ENCODE measurements at regions not wholly inside any gene's neighbourhood (a gene's known extent, or its start where the extent isn't known, plus 50 kb on each side); places are given as distances from the start of the nearest gene placed in this dataset.

GRCh38 chr4:127545271-127545670 is 87.5 kb upstream of the INTU start:
- Histone ChIP-seq H3K4me1 (ENCODE audit: control insufficient read depth in 4 of 4, insufficient read depth in 4 of 4, low read length in 3 of 4) (no peaks in the 10 kb centered on the region), H3K36me3 (ENCODE audit: control insufficient read depth in 4 of 4, insufficient read depth in 3 of 4, low read depth in 1 of 4, low read length in 3 of 4) (no peaks in the 10 kb centered on the region), H3K9me3 (ENCODE audit: control insufficient read depth in 4 of 4, low read length in 3 of 4) (no peaks in the 10 kb centered on the region), H3K9ac (ENCODE audit: low read depth in 1 of 2, low read length in 2 of 2) (no peak overlapping the region), H3K27me3 (ENCODE audit: control insufficient read depth in 4 of 4, insufficient read depth in 4 of 4, low read length in 3 of 4) (peaks cover 0 to 4% (median 0%) of the 10 kb centered on the region in 4 donors), H3K4me3 (ENCODE audit: low read depth in 1 of 3, low read length in 3 of 3) (no peak overlapping the region), H3K27ac (ENCODE audit: low read depth in 1 of 2, low read length in 2 of 2) (no peak overlapping the region)
- no peak for TF ChIP-seq RAD21 (IDR thresholded peaks at IDR 0.05)
- TF ChIP-seq JUND (IDR thresholded peaks at IDR 0.05), result no peak
- TF ChIP-seq, protein P1, sequence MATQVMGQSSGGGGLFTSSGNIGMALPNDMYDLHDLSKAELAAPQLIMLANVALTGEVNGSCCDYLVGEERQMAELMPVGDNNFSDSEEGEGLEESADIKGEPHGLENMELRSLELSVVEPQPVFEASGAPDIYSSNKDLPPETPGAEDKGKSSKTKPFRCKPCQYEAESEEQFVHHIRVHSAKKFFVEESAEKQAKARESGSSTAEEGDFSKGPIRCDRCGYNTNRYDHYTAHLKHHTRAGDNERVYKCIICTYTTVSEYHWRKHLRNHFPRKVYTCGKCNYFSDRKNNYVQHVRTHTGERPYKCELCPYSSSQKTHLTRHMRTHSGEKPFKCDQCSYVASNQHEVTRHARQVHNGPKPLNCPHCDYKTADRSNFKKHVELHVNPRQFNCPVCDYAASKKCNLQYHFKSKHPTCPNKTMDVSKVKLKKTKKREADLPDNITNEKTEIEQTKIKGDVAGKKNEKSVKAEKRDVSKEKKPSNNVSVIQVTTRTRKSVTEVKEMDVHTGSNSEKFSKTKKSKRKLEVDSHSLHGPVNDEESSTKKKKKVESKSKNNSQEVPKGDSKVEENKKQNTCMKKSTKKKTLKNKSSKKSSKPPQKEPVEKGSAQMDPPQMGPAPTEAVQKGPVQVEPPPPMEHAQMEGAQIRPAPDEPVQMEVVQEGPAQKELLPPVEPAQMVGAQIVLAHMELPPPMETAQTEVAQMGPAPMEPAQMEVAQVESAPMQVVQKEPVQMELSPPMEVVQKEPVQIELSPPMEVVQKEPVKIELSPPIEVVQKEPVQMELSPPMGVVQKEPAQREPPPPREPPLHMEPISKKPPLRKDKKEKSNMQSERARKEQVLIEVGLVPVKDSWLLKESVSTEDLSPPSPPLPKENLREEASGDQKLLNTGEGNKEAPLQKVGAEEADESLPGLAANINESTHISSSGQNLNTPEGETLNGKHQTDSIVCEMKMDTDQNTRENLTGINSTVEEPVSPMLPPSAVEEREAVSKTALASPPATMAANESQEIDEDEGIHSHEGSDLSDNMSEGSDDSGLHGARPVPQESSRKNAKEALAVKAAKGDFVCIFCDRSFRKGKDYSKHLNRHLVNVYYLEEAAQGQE (IDR thresholded peaks at IDR 0.05), result no peak
- TF ChIP-seq FOXA1 (IDR thresholded peaks at IDR 0.05), result no peak
- TF ChIP-seq MAX (IDR thresholded peaks at IDR 0.05), result no peak
- TF ChIP-seq TAF1 (conservative IDR thresholded peaks at IDR 0.05), result no peak
- TF ChIP-seq, protein P2, sequence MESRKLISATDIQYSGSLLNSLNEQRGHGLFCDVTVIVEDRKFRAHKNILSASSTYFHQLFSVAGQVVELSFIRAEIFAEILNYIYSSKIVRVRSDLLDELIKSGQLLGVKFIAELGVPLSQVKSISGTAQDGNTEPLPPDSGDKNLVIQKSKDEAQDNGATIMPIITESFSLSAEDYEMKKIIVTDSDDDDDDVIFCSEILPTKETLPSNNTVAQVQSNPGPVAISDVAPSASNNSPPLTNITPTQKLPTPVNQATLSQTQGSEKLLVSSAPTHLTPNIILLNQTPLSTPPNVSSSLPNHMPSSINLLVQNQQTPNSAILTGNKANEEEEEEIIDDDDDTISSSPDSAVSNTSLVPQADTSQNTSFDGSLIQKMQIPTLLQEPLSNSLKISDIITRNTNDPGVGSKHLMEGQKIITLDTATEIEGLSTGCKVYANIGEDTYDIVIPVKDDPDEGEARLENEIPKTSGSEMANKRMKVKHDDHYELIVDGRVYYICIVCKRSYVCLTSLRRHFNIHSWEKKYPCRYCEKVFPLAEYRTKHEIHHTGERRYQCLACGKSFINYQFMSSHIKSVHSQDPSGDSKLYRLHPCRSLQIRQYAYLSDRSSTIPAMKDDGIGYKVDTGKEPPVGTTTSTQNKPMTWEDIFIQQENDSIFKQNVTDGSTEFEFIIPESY (IDR thresholded peaks at IDR 0.05), result no peak
- TF ChIP-seq HNF4A (conservative IDR thresholded peaks at IDR 0.05), result no peak
- TF ChIP-seq GABPA (IDR thresholded peaks at IDR 0.05 in 1 of 2, conservative IDR thresholded peaks at IDR 0.05 in 1 of 2), result no peak
- no peak for TF ChIP-seq CTCF (IDR thresholded peaks at IDR 0.05; ENCODE audit: low read depth, low read length, missing input control)
- TF ChIP-seq EGR1 (IDR thresholded peaks at IDR 0.05; ENCODE audit: low read depth in 2 of 2), result no peak
- no peak for TF ChIP-seq FOXA2 (IDR thresholded peaks at IDR 0.05)
- no peak for TF ChIP-seq SP1 (IDR thresholded peaks at IDR 0.05)
- no peak for TF ChIP-seq HNF4G (IDR thresholded peaks at IDR 0.05)
- TF ChIP-seq ATF3 (IDR thresholded peaks at IDR 0.05), result no peak
- DNase-seq (ENCODE audit: low spot score), result no peak
